Embryonic facial prominence (tissue), 1 donor: ENCODE measurements at regions not wholly inside any gene's neighbourhood (a gene's known extent, or its start where the extent isn't known, plus 50 kb on each side); places are given as distances from the start of the nearest gene placed in this dataset.

ENCODE experiments used
- DNase-seq: peaks from one replicate; pipeline ENCODE4 v3.0.0-alpha.2; 2016; ENCODE audit errors: extremely low spot score

DNA sequence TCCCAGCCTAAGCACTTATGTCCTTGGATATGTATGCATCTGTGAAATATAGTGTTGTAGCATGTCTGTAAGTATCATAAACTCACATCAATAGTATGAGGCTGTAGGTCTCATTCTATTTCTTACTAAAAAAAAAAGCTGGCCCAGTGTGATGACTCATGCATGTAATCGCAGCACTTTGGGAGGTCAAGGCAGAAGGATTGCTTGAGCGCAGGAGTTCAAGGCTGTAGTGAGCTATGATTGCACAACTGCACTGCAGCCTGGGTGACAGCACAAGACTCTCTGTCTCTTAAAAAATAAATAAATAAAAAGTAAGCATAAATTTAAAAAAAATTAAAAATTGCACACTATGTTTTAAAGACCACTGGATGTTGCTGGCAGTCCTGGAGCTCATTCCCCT is 79.1 kb upstream of the SPATA13 start:
- DNase-seq: no peak

DNA sequence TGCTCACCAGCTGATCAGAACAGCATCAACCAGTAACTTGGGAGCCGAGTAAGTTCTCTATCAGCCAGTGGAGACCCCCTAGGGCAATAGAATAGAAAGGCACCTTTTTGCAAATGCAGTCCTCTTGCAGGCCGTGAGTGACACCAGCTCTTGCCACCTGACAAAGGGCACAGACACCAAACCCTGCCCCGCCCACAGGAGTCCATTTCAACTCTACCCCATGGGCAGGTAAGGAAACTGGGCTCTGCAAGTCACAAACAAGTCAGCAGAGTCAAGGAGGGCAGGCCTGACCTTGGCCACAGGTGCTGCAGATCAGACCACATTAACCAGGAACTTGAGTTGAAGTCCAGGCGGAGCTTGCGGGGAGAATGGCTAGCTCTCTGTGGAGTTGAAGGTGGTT is 77.4 kb upstream of the SPATA13 start:
- no peak for DNase-seq

GRCh38 chr13:24083722-24084421 is 76.6 kb upstream of the SPATA13 start:
- DNase-seq: peak; percentile 72

DNA sequence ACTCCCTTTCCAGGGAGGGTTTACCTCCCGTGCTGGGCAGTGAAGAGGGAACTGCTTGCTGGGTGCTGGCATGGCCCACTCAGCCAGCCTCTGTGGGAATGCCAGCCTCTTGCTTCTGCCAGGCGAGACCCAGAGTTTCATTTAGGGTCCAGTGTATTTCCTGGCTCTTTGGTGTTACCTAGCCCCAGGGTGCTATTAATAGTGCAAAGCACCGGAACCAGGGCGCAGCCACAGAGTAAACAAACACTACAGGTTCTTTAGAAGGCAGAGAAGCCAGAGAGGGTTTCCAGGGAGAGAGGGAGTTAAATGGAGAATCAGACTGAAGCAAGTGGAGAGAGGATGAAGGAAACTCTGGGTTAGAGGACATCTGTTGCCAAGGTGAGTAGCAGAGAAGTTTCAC is 74.9 kb upstream of the SPATA13 start:
- DNase-seq: no peak

DNA sequence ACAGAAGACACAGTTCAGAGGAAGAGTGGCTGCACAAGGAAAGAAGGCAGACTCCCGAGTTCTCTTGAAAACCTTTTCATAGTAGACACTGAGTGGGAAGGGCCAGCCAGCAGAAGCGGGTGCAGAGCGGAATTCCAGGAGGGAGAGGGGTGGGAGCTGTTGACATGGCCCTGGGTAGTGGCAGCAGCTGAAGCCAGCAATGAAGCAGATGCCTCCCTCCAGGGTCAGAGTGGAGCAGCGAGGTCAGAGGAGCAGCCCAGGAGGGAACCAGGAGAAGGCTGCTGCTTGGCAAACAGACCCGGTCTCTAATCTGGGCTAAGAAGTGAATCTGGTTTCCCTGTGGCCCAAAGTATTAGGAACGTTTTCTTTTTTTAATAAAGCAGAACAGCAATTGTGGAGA is 73.9 kb upstream of the SPATA13 start:
- DNase-seq: no peak

GRCh38 chr13:24087605-24088225 is 72.8 kb upstream of the SPATA13 start:
- no peak for DNase-seq

DNA sequence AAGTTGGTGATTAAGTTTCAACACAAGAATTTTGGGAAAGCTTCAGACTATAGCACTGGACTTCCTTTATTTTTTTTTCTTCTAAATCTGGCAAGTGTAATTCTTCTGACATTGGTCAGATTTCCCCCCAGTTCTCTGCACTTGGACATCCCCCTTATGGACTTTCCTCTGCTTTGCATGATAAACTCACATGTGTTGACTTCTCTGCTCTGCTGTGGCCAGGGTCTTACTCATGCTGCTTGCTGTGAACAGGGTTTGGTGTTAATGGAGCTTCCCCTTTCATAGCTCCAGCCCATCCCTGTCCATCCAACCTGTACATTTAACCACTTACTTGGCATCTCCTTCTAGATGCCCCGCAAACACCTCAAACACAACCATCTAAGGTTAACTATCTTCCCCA is 70.5 kb upstream of the SPATA13 start:
- DNase-seq: no peak

GRCh38 chr13:24091080-24091479 is 69.4 kb upstream of the SPATA13 start:
- no peak for DNase-seq

GRCh38 chr13:24092108-24092507 is 68.4 kb upstream of the SPATA13 start:
- no peak for DNase-seq

DNA sequence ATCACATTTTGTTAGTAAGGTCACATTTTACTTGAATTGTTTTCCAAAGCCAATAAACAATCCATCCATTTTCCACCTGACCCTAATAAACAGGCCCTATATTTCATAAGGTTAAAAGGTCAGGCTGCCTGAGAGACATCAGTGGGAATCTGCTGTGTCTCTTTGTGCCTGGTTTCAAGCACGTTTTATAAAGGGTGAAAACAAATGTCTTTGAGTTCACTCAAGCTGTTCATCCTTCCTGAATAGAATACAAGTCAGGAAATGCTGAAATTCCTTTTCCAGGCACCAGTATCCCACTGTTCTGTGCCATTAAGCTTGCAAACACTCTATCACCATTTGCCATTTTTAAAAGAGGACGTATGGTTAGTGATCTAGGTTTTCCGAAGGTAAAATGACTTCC is 67.5 kb upstream of the SPATA13 start:
- no peak for DNase-seq

DNA sequence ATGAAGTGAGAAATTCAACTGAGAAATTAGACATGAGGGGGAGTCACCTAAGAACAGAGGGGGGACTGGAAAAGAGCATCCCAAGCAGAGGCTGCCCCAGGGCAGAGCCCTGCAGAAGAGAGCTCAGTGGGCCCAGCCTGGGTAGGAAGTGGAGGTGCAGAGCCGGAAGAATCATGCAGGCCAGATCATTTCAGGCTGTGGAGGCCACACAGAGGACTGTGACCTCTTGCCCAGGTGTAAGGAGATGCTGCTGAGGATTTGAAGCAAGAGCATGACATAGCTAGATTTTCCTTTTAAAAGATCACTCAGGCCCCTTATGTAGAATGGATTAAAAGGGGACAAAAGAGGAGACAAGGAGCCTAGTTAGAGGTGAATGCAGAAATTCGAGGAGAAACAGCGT is 63.9 kb upstream of the SPATA13 start:
- no peak for DNase-seq

DNA sequence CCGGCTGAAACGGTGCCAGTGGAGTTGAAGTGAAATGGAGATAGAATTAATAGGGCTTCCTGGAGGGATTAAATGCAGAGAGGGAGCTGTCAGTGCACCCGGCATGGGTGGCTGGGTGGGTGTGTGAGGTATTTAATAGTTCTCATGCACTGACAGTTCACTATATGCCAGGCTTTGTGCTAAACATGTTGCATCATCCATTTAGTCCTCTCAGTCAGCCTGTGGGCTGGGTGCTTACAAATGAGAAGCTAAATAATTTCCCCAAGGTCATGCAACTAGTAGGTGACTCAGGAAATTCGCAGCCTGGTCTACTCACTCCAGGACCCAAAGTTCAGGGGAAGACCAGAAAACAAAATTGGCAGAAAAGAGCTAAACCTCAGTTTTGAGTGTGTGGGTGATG is 63.5 kb upstream of the SPATA13 start:
- no peak for DNase-seq

DNA sequence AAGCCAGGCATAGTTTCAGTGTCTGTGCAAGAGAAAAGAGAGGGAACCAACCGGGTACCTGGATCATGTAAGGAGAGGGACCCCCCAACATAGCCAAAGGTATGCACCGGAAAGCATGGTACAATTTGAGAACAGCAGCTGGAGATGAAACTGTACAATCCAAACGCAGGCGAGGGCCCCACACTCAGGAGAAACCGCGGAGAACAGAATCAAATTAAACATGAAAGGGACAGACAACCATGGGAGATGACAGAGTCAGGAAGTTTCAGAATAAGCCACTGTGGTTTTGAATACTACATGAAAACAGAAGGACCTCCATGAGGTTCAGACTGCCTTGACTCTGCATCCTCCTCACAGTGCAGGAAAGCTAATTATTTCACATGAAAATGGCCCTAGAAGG is 62.9 kb upstream of the SPATA13 start:
- no peak for DNase-seq

DNA sequence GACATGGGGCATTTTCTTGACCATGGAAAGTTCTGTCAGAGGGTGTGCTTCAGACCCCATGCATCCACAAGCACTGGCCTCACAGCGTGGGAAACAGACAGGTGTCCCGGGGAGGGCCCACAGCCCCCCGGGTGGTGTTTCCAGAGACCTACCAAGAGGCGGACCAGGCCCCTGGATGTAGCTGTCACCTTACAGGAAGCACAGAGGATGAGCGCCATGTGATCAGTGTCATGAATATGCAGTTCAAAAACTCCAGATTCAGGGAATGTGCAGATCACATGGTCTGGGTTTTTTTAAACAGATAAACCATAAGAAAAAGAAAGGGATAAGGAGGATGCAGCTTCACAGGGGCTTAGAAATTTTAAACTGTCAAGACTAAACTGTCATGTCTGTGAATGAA is 61.0 kb upstream of the SPATA13 start:
- DNase-seq: no peak

DNA sequence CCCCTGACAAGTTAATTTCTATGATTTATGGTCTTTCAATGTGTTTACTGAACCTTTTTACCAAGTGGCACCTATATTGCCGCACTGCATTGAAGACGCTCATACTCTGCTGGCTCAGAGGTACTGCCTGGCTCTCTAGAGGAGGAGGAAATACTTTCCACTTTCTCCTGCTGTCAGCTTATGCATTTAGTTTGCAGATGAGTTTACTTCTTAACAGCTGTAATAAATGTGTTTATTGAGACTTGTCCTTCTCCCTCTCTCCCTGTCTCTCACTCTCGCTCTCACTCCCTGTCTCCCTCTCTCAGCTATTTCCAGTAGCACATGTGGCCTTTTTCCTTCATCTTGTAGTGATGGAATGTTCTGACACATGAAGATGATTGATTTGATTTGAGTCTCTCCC is 60.3 kb upstream of the SPATA13 start:
- DNase-seq: no peak

DNA sequence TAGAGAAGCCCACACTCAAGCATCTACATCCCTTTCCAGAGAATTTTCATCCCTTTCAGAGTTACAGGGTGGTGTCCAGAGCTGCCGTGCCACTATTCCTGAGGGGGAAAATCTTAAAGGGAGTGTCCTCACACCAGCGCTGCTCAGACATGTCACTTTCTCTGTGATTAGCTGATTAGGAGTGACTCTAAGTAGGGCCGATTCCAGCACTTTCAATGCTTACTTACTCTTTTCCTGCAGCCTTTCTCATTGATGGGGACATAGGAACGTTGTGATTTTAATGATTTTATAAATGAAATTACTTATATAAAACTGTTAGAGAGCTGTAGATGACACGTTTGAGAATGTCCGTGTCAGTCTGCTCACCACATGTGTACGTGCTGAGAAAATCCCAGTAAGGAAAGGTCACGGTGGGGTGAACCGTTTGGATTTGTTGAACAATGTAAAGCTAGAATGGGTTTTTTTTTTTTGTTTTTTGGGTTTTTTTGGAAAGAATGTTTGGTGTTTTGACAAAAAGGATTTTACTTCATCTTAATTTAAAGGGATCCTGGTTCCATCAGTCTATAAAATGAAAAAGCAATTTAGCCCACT is 56.6 kb upstream of the SPATA13 start:
- DNase-seq: no peak

DNA sequence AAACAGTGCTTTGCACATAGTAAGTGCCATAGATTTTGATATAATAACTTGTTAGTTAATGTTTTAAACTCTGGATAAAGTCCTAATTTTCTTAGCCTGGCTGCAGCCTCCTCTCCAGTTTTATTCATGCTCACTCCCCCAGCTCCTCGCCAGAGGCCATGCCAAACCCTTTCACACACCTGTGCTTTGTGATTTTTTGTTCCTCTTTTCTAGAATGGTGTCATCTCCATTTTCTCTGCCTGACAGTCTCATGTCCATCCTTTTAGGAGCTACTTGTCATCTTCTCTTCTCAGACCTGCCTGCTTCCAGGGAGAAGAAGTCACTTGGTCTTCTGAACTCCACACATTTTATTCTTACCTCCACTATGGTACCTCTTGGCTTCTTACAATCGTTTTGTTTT is 55.8 kb upstream of the SPATA13 start:
- no peak for DNase-seq

- DNase-seq: no peak
Observed at GRCh38 chr13:24106429-24106828, 54.1 kb upstream of the SPATA13 start.

DNA sequence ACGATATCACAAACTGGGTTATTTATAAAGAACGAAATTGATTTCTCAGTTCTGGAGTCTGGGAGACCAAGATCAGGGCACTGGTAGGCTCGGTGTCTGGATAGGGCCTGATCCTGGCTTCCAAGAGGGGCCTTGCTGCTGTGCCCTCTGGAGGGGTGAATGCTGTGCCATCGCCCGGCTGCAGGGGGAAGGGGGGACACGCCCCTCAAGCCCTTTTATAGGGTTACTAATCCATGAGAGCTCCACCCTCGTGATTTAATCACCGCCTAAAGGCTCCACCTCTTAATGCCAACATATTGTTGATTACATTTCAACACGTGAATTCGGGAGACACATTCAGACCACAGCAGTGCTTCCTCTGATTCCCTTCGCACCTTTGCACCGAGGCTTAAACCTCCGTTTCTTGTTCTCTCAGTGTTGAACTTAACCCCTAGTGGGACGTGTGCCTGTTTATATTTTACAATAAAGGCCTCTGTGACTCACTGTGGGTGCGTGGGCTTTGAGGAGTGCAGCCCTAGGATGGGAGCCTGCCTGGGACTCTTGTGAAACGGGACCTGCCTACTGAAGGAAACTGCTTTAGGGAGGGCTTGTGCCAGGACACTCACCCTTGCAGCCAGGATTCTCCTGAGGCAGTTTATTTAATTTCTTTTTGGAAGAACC is 52.4 kb upstream of the SPATA13 start:
- DNase-seq: no peak

- DNase-seq: no peak
Observed at GRCh38 chr13:24108615-24108965, 51.9 kb upstream of the SPATA13 start.

GRCh38 chr13:24110011-24110410 is 50.5 kb upstream of the SPATA13 start:
- no peak for DNase-seq
